Activated CD4-positive, alpha-beta T cell treated with anti-CD3 and anti-CD28 coated beads for 24 hours (primary cell): ENCODE measurements at regions not wholly inside any gene's neighbourhood (a gene's known extent, or its start where the extent isn't known, plus 50 kb on each side); places are given as distances from the start of the nearest gene placed in this dataset.
"Not testable (repeated sequence)": the region's sequence is repeated elsewhere in the genome, so short reads cannot be mapped to it uniquely, and the experiment has no call there.

Experiments
- DNase-seq, 2 donors: peaks; one replicate each; pipeline ENCODE4 v3.0.0-alpha.2; 2020; ENCODE audit warnings: low read depth in 2 of 2

DNA sequence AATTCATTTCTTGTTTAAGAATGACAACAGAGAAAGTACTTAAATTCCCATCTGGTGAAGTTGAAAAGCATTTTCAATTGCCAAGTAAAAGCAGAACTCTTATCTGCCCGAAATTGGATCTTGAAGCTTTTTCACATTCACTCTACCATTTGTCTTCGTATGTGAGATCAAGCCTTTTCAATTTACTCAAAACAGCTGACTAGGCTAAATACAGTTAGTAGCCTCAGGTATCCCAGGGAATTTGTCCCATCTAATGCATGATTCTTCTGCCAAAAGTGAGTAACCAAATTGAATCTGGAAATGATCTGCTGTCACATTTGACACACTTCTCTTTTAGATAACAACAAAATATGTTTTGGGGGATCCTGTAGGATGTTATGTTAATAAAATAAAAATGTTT is 596.8 kb upstream of the HS3ST5 start:
- DNase-seq: no peak

DNA sequence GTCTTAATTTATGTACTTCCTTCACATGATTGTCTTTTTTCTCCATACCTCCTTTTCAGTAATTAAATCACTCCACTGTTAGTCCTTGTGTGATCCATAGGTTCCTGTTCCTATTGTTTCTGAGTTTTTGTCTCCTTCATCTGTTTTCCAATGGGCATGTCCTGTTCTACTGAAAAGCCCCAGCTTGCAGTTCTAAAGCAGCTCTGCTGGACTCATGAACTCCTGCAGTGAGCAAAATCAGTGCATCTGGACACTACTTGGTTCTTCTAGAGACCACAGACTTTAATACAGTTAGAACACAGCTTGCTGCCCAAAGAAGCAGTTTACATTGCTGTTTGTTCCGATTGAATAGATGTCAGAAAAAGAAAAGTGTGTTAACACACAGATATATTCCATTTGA is 593.3 kb upstream of the HS3ST5 start:
- DNase-seq: no peak

DNA sequence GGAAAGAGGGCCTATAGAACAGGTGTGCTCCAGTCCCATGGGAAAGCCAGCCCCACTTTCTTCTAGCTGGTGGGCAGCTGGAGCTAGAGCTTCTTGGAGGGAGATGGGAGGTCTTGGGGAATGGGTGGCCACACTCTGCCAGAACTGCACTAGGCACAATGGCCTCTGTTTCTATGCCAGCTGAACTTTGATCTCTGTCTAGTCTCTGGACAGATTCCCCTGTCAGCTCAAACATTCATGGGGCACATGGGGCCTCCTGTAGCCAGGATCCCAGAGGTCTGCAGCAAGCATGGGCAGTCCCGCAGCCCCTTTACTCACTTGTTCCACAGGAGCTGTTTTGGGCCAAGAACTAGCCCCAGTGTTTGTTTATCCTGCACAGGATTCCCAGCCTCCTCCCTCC is 591.3 kb upstream of the HS3ST5 start:
- DNase-seq: no peak

DNA sequence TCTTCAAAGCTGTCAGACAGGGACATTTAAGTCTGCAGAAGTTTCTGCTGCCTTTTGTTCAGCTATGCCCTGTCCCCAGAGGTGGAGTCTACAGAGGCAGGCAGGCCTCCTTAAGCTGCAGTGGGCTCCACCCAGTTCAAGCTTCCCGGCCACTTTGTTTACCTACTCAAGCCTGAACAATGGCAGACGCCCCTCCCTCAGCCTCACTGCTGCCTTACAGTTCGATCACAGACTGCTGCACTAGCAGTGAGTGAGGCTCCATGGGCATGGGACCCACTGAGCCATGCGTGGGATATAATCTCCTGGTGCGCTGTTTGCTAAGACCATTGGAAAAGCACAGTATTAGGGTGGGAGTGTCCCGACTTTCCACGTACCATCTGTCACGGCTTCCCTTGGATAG is 585.9 kb upstream of the HS3ST5 start:
- not testable (repeated sequence) for DNase-seq

DNA sequence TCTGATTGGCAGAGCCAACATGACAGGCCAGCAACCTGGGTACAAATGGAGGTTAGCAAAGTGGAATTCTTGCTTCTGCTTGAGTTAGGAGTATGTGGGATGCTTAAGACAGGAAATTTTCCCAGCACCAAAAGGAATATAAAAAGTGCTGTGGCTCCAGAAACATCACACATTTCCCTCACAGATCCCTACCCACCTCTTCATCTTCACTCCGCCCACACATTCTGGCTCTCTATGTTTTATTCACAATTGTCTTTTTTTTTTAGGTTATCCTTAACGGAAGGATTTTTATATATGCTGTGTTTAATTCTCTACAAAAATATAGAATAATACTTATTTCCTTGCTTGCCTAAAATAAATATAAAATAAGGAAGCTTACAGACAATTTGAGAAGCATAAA is 563.3 kb upstream of the HS3ST5 start:
- no peak for DNase-seq

DNA sequence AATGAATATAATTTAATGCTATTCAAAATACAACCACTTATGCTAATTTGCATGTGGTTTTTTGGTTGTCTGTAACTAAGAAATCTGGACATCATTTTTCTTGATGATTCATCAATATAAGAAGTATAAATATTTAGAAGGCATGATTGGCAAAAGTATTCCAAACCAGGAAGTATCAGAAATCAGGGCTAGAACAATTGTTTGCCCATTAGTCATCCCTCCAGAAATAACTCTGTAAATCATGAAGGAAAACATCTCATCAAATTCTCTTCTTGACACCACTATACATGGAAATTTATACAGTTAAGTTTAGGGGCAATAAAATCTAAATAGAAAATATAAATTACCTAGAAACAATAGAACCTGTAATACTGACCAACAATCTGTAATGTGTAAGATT is 554.7 kb upstream of the HS3ST5 start:
- DNase-seq: no peak

DNA sequence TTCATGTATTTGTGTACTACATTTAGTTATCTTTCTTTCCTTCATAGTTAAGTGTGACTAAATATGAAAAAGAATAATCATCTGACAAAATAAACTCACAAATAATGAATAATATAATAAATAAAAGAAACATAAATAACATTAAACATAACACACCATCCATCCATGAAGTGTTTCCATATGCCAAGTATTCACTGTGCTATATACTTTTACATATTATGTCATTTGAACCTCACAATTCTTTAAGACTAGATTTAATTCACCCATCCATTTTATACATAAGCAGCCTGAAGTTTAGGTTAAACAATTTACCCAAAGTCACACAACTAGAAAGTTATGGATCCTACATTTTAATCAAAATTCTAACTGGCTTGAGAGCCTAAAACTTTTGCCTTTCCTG is 549.4 kb upstream of the HS3ST5 start:
- DNase-seq: no peak

DNA sequence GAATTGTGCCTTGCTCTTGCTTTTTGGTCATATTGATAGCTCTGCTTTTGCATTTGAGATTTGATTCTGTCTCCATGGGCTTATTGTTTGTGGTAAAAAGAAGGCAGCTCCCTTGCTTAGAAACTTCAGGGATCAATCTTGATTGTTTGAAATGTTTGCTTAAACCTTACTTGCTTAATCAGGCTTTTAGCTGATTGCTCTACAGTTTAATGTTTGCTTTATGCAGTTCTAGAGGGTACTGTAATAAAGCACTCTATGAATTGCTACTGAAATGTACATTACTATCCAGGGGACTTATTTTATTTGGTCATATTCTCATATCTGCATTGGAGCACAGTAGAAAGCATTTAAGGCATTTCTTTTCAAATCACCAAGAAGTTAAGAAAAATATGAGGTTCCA is 545.4 kb upstream of the HS3ST5 start:
- no peak for DNase-seq

DNA sequence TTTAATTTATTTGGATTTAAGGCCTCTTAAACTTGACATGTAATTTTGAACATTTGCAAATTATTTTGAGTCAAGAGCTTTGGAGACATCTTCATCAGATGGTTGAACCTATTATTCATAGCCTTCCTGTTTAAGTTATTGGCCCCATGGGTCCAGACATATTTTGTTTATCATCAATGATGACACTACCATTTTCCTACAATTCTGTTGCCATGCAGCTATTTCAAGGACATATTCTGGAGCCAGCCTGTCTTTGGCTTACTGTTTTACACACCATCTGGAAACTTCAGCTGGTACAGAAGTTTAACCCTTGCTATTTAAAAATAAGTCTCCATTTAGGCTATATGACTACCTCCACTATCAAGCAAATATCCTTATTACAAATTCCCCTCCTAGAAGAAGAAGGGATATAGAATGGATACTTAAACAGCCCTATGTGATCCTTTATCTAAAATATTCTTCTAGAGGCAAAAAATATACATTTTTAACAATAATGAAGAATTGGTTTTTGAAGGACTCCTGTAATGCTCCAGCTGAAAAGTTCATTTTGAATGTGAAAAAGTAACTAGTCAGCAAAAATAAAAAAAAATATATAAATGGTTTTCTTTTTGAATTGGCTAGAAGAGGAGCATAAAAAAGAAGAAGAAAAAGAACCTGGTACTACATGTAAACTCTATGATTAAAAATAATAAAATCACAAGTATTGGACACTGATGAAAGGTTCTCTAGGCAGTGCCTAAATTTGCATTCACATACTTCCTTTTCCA is 544.0 kb upstream of the HS3ST5 start:
- no peak for DNase-seq

DNA sequence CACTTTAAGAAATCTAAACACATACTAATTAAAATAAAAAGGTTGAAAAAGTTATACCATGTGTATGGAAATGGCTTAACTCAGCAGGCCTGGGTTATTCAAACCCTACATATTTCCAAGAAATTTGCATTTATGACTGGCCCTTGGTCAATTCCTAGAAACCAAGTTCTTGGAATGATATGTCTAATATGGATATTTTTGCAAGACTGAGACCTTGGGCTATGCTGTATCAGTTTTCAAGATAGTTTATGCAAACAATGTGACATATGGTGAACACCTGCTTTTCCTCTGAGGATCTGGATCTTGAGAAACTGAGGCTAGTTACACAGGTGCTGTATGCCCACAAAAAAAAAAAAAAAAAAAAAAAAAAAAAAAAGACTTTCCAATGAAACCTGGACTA is 536.9 kb upstream of the HS3ST5 start:
- DNase-seq: no peak

DNA sequence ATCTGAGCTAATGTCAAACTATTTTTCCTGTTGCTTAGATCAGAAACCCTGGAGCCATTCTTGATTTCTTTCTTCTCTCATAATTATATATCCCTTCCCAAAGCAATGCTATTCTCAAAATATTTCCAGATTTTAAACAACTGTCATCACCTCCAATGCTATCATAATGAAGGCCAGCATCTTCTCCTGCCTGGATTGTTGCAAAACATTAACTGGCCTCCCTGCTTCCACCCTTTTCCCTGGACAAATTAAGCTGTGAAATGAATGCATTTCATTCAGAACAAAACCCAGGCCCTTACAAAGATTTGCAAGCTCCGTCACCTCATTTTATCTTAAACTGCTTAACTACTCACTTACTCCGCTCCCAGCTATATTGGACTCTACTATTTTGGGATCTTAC is 535.3 kb upstream of the HS3ST5 start:
- no peak for DNase-seq

DNA sequence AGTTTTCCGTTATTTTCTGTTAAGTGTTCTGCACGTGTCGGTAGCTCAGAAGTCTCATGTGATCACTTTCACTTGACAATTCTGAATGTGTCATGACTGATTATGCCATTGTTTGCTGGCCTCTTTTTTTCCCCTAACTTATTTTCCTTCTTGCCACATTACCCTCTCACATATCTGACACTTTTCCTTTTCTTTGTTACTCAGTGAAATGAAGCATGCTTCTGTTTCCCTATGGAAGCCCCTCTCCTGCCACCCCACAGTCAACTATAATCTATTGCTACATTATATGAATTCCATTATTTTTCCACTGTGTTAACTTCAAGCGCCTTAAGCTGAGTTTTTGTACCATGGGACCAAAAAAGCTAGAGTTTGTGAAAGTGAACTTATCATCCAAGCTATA is 531.6 kb upstream of the HS3ST5 start:
- no peak for DNase-seq

DNA sequence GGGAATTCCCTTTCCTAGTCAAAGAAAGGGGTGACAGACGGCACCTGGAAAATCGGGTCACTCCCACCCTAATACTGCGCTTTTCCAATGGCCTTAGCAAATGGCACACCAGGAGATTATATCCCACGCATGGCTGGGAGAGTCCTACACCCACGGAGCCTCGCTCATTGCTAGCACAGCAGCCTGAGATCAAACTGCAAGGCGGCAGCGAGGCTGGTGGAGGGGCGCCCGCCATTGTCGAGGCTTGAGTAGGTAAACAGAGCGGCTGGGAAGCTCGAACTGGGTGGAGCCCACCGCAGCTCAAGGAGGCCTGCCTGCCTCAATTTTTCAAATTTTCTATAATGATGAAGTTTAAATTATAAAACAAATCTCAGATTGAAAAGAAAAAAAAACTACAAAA is 522.7 kb upstream of the HS3ST5 start:
- not testable (repeated sequence) for DNase-seq

DNA sequence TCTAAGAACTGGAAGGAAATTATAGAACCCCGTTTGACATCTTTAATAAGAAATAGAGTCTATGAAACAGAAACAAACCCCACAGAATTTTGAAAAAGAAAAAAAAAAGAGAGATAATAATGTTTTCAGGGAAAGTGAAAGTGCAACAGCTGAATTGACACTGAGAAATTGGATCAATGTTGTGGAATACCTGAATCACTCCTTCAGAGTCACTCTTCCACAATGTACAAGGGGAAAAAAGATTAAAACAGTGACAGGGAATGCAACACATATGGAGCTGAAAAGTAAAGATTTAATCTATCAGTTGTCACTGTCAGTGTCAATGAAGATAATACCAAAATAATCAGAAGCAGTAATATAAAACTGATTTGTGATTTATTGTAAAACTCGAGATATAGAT is 520.8 kb upstream of the HS3ST5 start:
- DNase-seq: no peak

DNA sequence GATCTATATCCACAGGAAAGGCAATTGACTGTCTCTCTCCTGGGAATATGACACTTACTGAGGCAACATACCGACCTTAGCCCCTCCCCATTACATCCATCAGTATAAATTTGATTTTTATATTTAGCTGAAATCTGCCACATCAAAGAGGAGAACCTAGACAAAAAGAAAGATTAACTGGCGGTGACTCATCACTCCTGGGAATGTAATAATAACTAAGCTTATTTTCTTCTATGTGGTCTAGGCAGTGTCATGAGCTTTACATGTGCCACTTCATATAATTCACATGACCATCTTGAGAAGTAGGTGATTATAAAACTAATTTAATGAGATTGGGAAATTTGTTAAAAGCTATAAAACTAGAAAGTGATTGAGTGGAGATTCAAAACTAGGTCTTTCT is 520.0 kb upstream of the HS3ST5 start:
- no peak for DNase-seq

DNA sequence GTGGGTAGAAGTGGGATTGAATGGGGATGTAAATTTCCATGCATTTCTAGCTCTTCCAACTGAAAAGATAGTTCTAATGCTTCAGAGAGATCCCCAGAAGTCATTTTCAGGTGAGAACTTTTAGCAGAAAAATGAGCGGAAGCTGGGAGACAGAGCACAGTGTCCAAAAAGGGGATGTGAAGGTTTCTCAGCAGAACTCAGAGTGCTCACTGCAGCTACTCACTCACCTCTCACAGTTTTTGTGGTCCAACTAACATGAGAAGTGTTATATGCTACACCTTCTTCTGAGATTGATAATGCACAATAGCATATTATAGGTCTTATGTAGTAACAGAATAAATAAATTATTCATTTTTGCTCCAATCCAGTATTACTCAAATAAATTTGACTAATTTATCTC is 519.2 kb upstream of the HS3ST5 start:
- DNase-seq: no peak

DNA sequence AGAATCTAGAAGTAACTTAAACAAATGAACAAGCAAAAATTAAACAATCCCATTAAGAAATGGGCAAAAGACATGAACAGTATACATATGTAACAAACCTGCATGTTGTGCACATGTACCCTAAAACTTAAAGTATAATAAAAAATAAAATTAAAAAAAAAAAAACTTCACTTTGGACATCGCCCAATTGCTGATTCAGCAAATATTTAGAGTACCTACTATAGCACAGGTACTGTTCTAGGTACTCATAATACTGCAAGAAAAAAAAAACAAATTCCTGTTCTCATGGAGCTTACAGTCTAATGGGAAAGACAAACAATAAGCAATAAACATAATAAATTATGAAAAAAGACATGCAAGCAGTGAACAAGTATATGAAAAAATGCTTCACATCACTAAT is 501.5 kb upstream of the HS3ST5 start:
- no peak for DNase-seq

DNA sequence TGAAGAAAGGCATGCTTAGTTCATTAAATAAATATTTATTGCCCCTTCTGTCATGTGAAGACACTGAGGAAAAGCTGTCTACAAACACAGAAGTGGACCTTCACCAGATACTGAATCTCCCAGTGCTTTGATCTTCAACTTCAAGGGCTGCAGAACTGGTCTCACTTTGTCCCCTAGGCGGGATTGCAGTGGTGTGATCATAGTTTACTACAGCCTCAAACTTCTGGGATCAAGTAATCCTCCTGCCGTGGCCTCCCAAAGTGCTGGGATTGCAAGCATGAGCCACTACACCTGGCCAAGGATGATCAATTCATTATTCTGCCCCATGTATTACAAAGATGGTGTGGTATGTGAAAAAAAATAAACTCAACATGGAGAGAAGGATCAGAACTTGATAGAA is 496.2 kb upstream of the HS3ST5 start:
- DNase-seq: no peak

DNA sequence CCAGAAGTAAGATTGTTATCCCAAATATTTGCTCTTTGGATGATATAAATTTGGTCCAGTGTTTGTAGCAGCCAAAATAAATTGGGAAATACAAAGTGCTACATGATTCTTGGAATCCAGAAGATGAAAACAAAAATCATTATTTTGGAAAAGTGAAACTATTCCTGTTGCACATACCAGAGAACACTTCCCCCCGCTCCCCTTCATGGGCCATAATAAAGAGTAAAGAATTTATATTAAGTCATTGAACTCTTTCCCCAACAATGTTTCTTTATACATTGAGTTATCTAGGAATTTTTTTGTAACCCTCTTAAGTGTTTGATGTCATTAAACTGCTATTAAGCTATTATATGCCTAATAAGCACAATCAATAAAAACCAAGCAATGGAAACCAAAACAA is 490.4 kb upstream of the HS3ST5 start:
- DNase-seq: no peak

DNA sequence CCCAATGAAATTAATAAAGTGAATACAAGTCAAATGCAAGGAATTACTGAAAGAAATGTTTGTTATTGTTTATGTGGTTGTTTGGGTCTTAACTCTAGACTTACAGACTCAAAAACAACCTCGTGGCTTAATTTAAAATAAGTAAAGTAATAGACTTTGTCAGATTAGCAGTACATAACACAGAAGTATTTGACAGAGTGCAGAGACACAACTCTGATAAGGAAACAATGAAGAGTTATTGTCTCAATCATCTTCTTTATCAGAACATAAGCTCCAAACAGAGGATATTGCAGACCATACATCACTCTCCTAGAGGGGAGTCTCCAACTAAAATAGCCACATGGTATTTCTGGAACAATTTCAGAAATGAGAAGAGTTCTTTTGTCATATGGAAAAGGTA is 487.7 kb upstream of the HS3ST5 start:
- no peak for DNase-seq

DNA sequence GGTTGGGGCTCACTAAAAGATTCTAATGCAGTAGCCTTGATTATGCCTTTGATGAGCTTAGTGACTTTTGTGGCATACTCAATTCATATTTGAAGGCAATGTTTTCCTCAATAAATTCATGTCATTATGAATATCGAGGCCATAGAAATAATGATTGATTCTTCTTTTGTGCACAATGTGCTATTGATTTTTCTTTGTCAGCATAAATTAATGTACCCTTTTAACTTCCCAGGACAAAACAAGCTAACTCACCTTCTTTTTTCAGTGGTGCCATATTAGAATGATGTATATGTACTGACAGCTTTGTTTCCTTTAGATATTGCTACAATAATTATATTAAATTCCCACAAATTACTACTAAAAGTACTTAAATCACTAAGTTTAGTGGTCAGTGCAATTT is 484.3 kb upstream of the HS3ST5 start:
- no peak for DNase-seq

DNA sequence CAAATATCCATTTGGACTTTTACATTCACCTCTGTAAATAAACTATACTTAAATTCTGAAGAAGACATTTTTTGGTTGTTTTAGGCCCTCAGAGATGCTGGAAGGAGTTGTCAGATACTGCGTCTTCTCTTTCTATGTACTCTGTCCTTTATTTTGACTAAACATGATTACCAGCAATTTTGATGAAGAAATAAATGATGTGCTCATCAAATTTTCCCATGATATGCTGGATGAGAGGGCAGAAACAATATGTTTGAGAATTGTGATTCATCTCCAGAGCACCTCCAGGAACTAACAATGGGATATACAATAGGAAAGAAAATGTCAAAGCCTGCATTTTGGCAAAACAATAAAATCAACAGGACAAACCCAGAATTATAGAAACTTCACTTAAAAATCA is 481.6 kb upstream of the HS3ST5 start:
- no peak for DNase-seq

DNA sequence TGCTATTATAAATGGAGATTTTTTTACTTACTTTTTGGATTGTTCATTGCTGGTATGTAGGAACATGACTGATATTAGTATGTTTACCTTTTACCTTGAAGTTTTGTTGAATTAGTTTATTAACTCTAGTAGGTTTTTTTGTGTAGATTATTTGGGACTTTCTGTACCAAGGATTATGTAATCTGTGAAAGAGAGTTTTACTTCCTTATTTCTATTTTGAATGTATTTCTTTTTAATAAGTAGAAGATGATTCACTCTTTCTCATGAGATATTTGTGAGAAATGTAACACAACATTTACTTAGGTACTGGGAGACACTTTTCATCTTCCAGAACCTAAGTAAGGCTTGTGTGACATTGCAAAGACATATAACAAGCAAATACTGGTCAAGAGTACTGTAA is 473.9 kb upstream of the HS3ST5 start:
- DNase-seq: no peak

DNA sequence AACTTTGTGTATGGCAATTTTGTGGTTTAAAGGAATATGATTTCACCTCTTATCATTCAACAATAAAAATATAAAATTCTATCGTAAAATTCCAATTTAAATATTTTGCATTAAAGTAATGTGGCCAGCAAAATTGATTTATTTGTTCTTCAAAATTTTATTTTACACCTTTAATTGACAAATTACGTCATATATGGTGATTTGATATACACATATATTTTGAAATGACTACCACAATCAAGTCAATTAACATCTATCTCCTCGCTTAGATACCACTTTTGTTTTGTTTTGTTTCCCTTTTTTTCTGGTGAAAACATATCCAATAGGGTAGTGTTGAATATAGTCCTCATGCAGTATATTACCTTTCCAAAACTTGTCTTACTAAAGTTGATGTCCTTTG is 467.6 kb upstream of the HS3ST5 start:
- no peak for DNase-seq
